ENCODE measurements at regions not wholly inside any gene's neighbourhood (a gene's known extent, or its start where the extent isn't known, plus 50 kb on each side); places are given as distances from the start of the nearest gene placed in this dataset.

DNA sequence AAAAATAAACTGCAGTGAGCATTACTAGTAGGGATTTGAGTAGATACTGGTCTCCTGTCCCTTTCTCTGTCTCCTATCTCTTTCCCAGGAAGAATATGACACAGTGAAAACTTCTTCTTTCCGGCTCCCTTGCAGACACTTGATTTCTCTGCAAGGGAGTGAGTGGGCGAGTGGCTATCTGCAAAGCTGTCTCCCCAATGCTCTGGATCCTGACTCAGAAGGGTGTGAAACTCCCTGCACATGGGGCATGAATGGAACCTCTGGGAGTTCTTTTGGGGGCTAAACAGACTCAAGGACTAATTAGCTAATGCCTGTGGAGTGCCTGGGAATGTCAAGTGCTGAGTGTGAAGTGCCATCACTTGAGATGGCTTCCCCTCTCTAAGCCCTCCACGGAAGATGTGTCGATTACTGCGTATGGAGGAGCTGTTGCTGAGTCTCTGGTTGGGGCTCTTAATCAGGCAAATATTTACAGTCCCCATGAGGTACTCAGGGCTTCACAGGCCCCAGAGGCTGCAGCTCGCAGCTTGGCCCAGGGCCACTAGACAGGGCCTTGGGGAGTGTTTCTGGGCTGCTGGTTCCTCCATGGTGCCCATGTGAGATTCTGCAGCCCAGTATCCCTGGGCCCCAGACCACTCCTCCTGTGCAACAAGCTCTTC is 139.8 kb downstream of the RPS24 start:
- TF ChIP-seq, protein P1, sequence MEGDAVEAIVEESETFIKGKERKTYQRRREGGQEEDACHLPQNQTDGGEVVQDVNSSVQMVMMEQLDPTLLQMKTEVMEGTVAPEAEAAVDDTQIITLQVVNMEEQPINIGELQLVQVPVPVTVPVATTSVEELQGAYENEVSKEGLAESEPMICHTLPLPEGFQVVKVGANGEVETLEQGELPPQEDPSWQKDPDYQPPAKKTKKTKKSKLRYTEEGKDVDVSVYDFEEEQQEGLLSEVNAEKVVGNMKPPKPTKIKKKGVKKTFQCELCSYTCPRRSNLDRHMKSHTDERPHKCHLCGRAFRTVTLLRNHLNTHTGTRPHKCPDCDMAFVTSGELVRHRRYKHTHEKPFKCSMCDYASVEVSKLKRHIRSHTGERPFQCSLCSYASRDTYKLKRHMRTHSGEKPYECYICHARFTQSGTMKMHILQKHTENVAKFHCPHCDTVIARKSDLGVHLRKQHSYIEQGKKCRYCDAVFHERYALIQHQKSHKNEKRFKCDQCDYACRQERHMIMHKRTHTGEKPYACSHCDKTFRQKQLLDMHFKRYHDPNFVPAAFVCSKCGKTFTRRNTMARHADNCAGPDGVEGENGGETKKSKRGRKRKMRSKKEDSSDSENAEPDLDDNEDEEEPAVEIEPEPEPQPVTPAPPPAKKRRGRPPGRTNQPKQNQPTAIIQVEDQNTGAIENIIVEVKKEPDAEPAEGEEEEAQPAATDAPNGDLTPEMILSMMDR (IDR thresholded peaks at IDR 0.05): no peak
- TF ChIP-seq POLR2A (IDR thresholded peaks at IDR 0.05): no peak
- Histone ChIP-seq H3K4me1 (replicated peaks in 1 of 2) (no peaks in the 10 kb centered on the region), H3K27ac (no peak overlapping the region), H3K4me3 (no peak overlapping the region), H3K27me3 (no peaks in the 10 kb centered on the region), H3K9me3 (replicated peaks in 1 of 3) (no peaks in the 10 kb centered on the region), H3K36me3 (replicated peaks in 1 of 2) (no peaks in the 10 kb centered on the region)
- DNase-seq: no peak
- WGBS, 4 donors: 88 to 93% (median 89%) methylated on average over 5 to 6 of the region's 6 CpGs
- intact Hi-C loops (cut with DNase I): no loop called here

DNA sequence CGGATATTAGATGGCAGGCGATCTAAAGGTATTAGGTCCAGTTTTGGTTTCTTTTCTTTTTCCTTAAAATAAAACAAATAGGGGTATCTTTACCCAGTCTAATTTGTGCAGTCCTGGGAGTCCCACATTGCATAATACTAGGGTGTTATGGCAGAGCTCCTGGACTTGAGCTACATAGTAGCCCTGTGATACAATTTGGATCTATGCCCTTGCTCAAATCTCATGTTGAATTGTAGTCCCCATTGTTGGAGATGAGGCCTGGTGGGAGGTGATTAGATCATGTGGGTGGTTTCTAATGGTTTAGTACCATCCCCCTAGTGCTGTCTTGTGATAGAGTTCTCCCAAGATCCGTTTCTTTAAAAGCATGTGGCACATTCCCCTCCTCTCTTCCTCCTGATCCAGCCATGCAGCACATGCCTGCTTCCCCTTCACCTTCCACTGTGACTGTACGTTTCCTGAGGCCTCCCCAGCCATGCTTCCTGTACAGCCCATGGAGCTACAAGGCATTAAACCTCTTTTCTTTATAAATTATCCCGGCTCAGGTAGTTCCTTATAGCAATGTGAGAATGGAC is 141.9 kb downstream of the RPS24 start:
- Histone ChIP-seq H3K27ac (no peak overlapping the region), H3K4me3 (no peak overlapping the region), H3K4me1 (replicated peaks in 1 of 2) (no peaks in the 10 kb centered on the region), H3K27me3 (no peaks in the 10 kb centered on the region), H3K9me3 (replicated peaks in 1 of 3) (no peaks in the 10 kb centered on the region), H3K36me3 (replicated peaks in 1 of 2) (no peaks in the 10 kb centered on the region)
- TF ChIP-seq, protein P1 (IDR thresholded peaks at IDR 0.05): no peak
- no peak for TF ChIP-seq POLR2A (IDR thresholded peaks at IDR 0.05)
- intact Hi-C loops (cut with DNase I): no loop called here
- WGBS, 4 donors: 61 to 79% (median 66%) methylated on average over 5 of the region's 5 CpGs
- no peak for DNase-seq

- TF ChIP-seq, protein P1 (IDR thresholded peaks at IDR 0.05): no peak
- TF ChIP-seq POLR2A (IDR thresholded peaks at IDR 0.05): no peak
- Histone ChIP-seq H3K4me3 (no peak overlapping the region), H3K36me3 (replicated peaks in 1 of 2) (no peaks in the 10 kb centered on the region), H3K27me3 (peaks cover 5% of the 10 kb centered on the region), H3K4me1 (replicated peaks in 1 of 2) (no peaks in the 10 kb centered on the region), H3K9me3 (replicated peaks in 1 of 3) (no peaks in the 10 kb centered on the region), H3K27ac (no peak overlapping the region)
- WGBS, 4 donors: 69 to 84% (median 72%) methylated on average over 19 to 24 of the region's 24 CpGs
- peak in 5 of 7 donors; percentile 28 to 65 (median 61) for DNase-seq
- intact Hi-C loops (cut with DNase I): no loop called here
Measured at GRCh38 chr10:78176320-78177317, 143.0 kb downstream of the RPS24 start.

- 66 to 80% (median 72%) methylated on average over 8 to 20 of the region's 20 CpGs for WGBS, 4 donors
- peaks cover 5% of the 10 kb centered on the region for H3K27me3 ChIP-seq
- DNase-seq: no peak
- no peaks in the 10 kb centered on the region for H3K36me3 ChIP-seq (replicated peaks in 1 of 2)
- H3K9me3 ChIP-seq (replicated peaks in 1 of 3): no peaks in the 10 kb centered on the region
- no peak overlapping the region for H3K27ac ChIP-seq
- intact Hi-C loops (cut with DNase I): no loop called here
- TF ChIP-seq, protein P1 (IDR thresholded peaks at IDR 0.05): no peak
- no peak for TF ChIP-seq POLR2A (IDR thresholded peaks at IDR 0.05)
- no peak overlapping the region for H3K4me3 ChIP-seq
- H3K4me1 ChIP-seq (replicated peaks in 1 of 2): no peaks in the 10 kb centered on the region
Measured at GRCh38 chr10:78177491-78178185, 144.0 kb downstream of the RPS24 start.
